ENCODE measurements at regions not wholly inside any gene's neighbourhood (a gene's known extent, or its start where the extent isn't known, plus 50 kb on each side); places are given as distances from the start of the nearest gene placed in this dataset.
"Not testable (repeated sequence)": the region's sequence is repeated elsewhere in the genome, so short reads cannot be mapped to it uniquely, and the experiment has no call there.

DNA sequence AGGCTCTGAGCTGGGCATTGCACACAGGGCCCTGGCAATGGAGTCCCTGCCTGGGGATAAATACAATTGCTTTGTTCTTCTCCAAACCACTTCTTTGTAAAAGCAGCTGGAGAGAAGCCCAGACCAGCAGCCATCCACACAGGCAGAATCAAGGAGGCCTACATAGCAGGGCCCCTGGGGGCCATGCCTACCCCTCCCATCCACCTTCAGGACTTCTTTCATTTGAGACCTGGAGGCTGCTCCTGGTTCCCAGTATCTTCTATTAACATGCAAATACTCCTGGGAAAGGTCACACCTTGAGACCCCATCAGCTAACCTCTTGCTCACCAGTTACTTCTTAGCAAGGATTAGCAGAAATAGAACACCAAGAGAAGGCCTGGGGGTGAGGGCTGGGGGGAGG, 511.1 kb downstream of the SOX6 start:
- no peak for DNase-seq (ENCODE audit: low read depth)

DNA sequence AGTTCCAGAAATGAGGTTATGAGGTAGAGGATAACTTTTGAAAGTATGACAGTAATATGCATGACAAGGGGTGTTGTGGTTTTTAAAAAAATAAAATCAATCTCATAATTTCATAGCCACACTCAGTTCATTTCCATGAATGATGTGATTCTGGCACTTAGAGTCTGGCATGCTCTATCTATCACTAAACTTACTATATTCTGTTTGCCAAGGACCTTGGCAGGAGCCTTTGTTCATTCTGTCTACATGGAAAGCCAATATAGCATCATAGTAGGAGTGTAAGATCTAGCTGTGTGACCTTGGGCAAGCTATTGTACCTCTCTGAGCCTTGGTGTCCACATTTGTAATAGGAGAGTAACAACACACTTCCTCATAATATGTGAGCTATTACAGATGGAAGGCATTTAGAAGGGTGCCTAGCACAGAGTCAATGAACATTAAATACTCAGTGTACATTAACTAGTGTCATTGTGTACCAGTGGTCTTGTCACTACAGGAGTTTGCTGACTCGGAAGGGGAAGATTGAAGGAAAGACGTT, 507.6 kb downstream of the SOX6 start:
- no peak for DNase-seq (ENCODE audit: low read depth)

DNA sequence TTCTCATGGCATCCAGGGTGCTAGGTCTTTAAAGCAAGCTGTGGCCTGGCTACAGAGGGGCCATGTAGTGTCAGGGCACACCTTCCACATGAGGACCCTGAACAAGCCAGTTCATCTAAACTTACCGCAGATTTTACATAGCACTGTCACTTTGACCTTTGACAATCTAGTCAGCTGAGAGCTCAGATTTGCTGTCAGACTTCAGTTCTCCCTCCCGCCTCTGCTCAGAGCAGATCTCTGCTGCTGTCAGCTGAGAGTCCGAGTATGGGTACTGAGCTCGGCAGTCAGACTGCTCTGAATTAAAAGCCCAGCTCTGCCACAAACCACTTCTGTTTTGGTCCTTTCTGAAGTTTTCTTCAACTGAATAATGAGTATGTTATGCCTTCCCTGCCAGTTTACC, 507.1 kb downstream of the SOX6 start:
- no peak for DNase-seq (ENCODE audit: low read depth)

DNA sequence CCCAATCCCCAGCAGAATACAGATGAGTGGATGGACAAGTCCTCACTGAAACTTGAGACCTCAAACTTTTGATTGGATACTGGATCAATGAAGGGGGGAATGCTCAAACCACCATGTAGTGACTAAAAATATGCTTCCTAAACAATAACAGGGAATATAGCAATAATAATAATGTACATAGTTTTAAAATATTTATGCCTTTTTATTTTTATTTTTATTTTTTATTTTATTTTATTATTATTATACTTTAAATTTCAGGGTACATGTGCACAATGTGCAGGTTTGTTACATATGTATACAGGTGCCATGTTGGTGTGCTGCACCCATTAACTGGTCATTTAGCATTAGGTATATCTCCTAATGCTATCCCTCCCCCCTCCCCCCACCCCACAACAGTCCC, 506.0 kb downstream of the SOX6 start:
- DNase-seq (ENCODE audit: low read depth) = not testable (repeated sequence)

DNA sequence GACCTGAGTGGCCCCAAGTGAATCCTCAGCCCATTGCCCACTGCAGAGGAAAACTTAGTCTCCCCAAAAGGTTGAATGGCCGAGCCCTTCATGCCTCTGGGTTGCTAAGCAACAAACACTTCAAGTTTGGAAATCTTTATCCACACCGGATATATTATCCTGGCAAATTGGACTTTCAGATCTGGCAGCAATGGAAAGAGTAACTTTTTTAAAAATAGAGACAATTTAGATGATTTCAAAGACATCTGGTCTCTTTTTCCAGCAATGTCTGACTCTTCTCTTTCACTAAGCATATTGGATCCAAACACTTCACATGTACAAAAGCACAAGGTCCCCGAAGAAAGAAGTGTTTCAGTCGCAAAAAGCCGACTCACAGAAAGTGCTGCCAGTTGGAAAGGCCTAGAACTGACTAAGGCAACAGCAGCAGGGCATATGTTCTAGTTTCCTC, 505.3 kb downstream of the SOX6 start:
- no peak for DNase-seq (ENCODE audit: low read depth)

DNA sequence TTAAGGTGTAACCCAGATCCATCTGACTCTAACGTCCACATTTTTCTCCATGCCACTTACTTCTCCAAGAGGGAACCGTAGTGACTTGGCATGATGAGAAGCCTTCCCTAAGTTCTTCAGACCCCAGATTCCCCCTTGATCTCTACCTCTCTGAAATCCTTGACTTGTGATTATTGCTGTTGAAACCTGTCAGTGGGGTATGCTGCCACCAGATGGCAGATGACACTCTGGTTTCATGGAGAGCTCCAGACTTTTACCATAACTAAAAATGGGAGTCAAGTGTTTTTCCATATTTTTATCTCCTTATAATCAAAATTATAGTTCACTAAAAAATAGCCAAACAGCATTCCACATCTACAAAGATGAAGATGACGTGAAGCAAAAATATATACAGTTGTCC, 504.2 kb downstream of the SOX6 start:
- no peak for DNase-seq (ENCODE audit: low read depth)

DNA sequence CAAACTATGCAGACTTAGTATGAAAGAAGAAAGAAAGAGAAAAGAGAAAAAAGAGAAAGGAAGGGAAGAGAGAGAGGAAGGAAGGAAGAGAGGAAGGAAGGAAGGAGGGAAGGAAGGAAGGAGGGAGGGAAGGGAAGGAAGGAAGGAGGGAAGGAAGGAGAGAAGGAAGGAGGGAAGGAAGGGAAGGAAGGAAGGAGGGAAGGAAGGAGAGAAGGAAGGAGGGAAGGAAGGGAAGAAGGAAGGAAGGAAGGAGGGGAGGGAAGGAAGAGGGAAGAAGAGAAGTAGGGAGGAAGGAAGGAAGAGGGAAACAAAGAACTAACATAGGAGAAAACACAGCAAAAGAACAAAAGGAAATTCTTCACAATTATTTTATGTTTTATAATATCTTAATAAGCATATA, 502.1 kb downstream of the SOX6 start:
- no peak for DNase-seq (ENCODE audit: low read depth)

DNA sequence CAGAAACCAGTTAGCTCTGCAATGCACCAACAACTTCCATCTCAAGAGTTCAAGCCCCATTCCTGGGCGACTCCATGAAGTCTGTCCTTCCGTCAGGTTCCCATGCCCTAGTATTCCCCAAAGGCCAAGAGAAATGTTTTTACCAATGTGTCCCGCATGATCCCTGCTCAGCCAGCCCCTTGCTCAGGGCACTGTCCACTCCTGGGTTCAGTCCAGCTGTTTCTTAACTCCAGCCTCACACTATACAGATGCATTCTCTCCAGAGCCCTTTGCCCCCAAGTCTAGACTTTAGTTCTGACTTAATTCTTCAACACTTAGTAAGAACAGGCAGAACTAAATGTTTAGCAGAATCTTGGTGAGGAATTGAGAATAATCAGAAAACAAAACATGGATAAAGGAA, 497.5 kb downstream of the SOX6 start:
- DNase-seq (ENCODE audit: low read depth) = no peak

DNA sequence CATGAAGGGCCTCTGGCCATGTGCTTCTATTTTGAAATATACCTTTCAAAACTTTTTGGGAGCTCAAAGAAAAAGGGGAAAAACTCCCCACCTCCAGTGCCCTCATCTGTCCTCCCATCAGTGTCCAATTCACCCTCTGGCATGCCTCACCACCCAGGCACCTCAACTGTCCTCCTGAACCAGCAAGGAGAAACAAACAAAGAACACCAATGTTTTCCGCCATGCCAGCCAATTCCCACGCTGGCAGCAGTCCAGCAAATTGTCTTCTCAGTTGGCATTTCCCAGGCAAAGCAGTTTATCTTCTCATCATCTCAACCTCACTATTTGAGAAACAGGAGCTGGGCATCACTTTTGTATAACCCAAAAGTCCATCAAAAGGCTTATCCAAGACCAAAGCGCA, 496.9 kb downstream of the SOX6 start:
- no peak for DNase-seq (ENCODE audit: low read depth)

DNA sequence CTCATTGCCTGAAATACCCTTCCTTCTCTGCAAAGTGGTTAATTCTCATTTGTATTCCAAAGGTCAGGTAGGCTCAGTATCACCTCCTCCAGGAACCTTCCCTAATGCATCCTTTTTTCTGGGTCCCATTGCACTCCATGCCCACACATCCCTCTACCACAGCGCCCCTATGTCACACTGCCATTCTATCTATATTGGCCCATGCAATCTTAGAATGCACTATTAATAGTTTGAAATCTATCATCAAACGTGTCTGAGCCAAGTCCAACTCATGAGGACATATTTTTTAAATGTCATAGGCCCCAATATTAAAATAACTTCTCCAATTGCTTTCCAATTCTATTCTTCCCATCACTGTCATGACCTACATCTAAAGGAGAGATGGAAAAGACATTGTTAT, 495.1 kb downstream of the SOX6 start:
- no peak for DNase-seq (ENCODE audit: low read depth)

DNA sequence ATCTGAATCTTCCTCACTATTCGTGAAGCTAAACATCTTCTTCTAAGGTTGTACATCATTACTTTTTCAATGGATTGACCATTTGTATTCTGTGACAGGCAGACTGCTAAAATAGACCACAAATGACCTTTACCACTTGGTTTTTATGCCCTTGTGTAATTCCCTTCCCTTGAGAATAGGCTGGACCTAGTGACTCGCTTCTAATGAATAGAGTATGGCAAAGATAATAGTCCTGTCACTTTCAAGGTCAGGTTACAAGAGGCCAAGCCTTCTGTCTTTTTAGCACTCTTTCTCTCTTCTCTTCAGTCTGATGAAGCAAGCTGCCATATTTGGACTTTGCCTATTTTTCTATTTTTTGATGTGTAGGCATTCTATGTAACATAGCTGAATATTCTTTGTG, 492.9 kb downstream of the SOX6 start:
- no peak for DNase-seq (ENCODE audit: low read depth)

DNA sequence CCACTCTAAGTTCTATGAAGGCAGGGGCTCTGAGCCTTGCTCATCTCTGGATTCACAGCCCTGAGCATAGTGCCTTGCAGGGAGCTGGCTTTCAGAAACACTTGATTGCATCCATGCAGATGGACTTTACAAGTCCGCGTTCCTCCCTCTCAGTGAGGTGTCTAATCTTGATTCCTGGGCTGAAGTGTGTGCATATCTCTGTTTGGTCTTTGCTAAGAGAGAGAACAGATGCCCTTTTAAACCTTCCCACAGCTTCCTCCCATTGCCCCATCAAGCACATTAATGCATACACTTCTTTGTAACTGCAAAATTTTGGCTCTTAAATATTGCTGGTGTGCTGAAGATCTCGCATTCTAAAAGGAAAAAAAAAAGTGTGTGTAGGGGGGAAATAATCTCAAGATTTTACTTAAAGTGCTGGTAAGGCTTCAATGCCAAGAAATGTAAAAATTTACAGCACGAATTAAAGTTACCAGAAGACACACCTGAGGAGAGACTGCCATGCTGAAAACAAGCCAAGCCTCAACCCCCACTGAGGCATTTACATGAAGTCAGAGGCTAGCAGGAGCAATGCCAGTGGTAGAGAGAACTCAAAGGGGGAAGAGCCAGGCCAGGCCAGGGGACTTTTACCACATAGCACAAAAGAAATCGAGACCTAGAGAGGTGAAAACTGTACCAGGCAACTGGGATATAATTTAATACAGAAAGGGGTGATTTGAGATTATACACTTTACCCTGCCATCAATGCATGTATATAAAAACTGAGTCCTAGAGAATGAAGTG, 492.1 kb downstream of the SOX6 start:
- no peak for DNase-seq (ENCODE audit: low read depth)

DNA sequence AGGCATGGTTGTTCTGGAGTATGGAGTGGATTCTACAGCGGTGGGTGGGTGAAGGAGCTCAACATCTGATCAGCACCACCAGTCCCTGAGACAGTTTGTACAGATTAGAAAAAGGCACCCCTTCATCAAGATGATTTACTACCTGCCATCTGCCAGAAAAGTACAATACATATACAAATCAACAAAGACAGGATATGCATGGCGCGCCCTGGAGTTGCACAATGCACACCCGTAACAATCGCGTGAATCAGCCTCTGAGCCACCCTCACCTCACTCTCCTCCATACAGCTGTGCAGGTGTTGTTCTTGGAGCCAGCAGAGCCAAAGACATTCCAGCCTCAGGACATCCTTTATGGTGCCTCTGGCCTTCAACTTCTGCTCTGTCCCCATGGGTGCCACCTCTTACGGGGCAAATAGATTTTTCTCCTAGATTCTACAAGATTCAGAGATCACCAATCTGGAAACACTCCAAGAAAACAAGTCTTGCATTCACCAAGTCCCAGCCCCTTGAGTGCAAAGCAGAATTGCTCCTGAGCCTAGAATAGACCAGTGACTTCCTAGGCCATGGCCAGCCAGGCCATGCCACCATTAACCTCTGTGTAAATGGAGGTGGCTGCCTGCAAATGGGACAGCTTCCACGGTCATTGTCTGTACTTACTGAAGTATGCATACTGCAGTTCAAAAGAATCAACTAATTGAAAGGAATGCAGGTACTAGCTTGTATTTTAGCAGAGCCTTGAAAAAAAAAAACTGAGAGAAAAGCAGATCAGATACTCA, 490.9 kb downstream of the SOX6 start:
- no peak for DNase-seq (ENCODE audit: low read depth)

DNA sequence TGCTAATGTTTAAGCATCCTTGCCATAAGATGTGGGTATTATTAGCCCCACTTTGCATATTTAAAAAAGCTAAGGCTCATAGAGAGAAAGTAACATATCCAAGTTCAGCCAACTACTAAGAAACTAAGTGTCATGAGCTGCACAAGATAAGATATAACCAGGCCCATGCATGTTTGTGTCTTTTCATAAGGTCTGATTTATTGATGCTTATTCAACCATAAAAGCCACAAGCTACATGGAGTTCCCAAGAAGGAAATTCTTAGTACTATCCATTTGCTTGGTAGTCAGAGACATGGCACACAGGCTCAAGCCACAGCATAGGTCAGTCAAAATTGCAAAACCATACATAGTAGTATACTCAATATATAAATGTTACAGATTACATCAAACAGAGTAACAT, 488.5 kb downstream of the SOX6 start:
- no peak for DNase-seq (ENCODE audit: low read depth)

DNA sequence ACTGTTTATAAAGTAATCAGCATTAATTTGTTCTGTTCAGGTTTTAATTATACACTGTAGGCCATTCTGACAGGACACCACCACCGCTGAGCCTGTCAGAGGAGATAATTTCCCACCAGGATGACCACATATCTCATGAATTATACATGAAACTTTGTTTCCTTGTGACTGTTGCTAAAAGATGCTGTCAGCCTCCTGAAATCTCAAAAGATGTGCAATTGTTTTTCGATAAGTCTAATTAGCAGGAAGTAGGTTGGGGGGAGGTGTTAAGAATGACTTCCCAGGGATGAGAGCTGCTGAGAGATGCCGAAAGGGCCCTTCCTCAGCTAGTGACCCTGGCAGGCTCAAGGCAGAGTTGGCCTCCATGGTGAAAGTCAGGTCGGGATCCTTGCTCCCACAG, 485.4 kb downstream of the SOX6 start:
- no peak for DNase-seq (ENCODE audit: low read depth)

DNA sequence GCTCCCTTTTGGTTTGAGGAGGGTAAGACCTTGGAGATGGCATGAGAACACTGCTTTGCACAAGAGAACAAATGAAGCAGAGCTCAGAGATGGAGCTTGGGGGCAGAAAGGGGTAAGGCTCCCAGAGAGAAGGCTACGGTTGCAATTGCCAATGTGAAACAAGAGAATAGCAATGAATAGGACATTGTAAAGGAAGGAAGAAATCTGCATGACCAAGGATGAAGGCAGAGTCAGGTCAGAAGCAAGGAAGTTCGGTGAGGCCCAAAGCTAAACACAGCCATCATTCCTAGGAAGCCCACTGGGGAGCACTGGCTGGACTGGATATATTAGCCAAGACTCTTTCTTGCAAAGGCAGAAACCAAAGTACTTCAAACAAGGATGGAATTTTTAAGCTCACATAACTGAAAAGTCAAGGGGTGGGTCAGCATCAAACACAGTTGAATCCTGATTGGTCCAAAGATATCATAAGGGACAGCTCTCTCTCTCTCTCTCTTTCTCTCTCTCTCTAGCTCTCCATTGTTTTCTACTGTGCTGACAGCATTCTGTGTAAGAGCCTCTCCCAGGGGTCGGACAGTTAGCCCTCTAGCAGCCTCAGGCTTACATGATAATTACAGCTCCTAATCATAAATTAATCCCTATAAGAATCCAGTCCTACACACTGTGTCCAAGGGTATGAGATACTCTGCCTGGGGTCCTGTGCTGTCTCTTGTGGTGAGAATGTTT, 484.3 kb downstream of the SOX6 start:
- no peak for DNase-seq (ENCODE audit: low read depth)

DNA sequence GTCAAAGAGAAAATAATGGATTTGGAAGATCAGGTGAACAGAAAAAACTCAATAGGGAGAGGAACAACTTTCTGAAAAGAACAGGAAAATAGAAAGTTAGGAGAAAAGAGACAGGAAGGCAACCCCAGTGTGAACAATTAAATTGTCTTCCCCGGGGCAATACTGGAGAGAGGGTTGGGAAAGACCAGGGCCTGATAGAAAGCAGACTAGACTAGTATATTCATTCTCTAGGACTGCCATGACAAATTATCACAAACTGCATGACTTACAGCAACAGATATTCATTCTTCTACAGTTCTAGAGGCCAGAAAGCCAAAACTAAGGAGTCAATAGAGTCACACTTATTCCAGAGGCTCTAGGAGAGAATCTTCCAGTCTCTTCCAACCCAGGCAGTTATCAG, 482.8 kb downstream of the SOX6 start:
- no peak for DNase-seq (ENCODE audit: low read depth)

DNA sequence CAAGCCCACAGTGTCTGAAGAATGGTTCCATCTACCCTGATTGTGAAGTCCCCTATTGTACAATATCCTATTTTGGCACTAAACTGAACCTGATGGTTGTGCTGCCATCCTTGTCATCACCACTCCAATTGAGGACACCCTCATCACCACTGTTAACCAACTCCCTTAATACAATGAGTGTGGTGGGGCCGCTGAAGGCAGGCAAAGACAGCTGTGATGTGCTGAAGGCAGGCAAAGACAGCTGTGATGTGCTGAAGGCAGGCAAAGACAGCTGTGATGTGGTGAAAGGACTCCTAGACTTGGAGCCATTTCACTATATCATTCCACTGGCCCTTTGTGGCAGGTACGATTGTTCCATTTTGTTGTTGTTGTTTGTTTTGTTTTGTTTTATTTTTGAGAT, 481.6 kb downstream of the SOX6 start:
- DNase-seq (ENCODE audit: low read depth) = no peak

DNA sequence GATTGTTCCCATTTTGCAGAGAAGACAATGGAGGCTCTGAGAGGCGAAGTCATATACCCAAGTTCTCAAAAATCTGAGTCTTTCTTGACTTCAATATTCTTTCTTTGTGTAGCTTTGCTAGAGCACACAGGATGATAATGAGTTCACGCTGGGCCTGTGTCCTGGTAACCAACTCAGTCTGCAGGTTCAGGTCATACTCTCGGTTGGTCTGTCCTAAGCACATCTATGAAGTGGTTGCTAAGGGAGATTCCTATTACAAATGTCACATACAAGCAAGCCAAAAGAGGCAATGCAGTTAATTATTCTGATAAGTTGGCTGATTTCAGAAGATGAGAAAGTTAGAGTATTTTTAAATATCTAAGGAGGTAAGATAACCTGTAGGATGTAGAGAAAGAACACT, 481.0 kb downstream of the SOX6 start:
- no peak for DNase-seq (ENCODE audit: low read depth)

DNA sequence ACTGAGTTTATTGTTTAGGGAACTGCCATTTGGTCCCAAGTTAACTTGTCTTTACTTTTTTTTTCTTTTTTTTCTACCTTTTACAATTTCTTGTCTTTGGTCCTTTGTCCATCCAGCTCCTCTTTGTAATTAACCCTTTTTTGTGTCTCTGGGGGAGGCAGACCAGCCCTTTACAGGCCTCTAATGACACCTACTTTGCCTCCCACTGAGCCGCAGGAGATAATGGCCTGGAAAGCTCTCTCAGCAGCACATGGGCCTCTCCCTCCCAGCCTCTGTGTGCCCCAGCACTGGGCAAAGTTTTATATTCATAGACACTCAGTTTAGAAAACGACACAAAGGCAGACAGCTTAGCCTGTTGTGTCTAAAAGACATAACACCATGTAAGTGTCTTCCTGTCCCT, 480.4 kb downstream of the SOX6 start:
- no peak for DNase-seq (ENCODE audit: low read depth)

DNA sequence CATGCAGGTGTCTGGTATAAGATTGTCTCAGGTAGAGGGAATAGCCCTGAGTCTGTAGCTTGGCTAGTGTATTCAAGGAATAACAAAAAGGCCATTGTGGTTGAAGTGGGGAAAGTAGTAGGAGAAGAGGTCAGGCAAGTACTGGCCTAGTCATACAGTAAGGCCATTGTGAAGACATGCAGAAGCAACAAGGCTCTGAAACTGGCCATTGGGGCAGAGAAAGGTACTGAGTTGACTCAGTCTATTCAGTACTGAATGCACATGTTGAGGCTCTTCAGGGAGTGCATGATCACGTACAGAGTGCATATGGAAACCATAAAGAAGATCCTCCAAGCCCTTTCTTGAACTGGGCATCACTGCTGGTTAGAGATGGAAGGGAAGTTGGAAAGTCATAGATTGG, 477.6 kb downstream of the SOX6 start:
- DNase-seq (ENCODE audit: low read depth) = peak; percentile 1

DNA sequence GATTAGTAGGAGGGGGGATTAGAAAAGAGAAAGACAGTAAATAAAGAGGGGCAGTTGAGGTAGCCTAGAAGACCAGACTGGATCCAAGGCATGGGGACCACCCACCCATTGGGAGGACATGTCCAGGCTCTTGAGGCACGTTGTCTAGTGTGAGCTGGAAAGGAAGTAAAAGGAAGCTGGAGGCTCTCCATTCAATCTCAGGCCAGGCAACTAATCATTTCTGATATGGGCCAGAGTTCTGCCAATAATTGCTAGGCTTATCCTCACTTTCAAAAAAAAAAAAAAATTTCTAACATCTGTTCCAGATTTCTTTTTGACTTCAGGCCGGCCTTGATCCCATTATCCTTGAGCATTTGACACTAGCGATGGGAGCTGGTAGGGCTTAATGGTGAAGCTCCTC, 476.1 kb downstream of the SOX6 start:
- DNase-seq (ENCODE audit: low read depth) = no peak

Data from RPMI7951 (cell line).